ENCODE measurements at regions not wholly inside any gene's neighbourhood (a gene's known extent, or its start where the extent isn't known, plus 50 kb on each side); places are given as distances from the start of the nearest gene placed in this dataset.

- no peak for TF ChIP-seq CTCF (IDR thresholded peaks at IDR 0.05)
- no peak for TF ChIP-seq ZFX (IDR thresholded peaks at IDR 0.05; ENCODE audit: borderline replicate concordance)
These were observed 86.9 kb upstream of the NID2 start for GRCh38 chr14:52155651-52156213.

All from 22Rv1 (cell line).